ENCODE measurements at regions not wholly inside any gene's neighbourhood (a gene's known extent, or its start where the extent isn't known, plus 50 kb on each side); places are given as distances from the start of the nearest gene placed in this dataset.

DNA sequence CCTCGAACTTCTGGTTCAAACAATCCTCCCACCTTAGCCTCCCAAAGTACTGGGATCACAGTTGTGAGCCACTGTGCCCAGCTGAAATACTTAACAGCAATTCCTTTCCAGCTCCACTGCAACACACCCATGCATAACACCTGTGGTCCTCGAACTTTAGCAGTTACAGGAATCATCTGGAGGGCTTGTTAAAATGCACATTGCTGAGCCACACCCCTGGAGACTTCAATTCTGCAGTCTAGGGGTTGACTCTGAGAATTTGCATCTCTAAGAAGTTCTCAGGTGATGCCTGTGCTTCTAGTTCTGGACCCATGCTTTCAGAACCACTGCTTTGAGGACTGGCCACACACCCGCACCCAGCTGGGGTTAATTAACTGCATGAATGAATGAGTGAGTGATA, 53.1 kb upstream of the UBL3 start:
- intact Hi-C loops (cut with DNase I), result no loop called here
- DNase-seq (ENCODE audit: low spot score), result no peak

DNA sequence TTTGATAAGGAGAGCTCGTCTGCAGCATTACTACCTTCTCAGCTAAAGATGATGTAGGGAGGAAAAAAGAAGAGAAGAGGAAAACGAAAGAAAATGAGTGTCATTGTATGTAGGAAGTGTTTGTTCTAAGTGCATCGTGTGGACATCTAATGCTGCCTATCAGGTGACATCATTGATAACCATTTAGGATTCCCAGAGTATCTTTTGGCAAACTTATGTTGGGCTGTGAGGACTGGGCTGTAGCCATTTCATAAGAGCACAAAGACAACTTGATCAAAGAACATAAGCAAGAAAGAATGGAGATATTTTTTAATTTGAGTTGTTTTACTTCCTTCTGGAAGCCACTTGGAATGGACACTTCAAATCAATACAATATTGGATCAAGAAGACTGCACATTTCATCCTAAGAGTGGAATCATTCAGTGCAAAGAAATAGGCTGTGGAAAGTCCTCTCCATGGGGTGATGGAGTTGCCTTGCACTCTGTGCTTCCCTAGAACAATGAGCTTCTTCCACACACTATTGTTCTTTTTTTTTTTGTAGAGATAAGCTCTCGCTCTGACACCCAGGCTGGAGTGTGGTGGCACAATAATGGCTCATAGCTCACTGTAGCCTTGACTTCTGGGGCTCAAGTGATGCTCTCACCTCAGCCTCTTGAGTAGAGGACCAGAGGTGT, 52.4 kb upstream of the UBL3 start:
- no peak for DNase-seq (ENCODE audit: low spot score)
- intact Hi-C loops (cut with DNase I), result no loop called here

DNA sequence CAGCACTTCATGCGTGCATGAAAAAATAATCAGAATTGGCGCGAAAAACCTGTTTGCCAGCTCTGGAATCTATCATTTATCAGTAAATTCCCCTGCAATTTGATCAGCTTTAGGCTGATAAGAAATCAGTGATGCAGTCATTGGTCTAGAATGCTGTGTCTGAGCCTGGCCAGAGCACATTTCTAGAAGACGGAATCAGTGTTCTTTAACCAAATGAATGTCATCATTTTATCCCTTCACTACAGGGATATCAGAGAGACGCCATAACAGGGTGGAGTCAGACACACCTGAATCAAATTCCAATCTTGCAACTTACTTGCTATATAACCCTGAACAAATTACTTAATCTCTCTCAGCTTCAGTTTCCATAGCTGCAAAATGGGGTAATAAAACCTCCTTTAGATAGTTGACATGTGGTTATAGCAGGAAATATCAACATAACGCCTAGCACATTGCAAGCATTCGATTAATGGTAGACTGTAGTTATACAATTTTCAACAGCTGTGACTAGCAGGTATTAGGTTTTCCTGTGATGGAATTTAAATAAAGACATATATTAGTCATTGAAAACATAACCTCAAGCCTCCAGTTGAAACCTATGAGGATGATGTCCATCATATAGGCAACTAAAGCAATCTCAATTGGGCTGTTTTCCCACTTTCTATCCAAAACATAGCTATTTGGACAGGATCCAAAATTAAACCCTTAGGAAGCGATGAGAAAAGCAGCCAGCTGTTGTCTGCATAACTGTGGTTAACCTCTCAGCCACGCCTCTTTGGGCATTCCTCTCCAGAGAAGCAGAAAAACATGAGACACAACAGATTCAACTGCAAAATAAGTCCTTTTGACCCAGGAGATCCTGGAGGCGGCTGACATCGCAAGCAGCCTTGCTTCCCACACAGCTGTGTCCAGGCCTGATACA, 51.6 kb upstream of the UBL3 start:
- no peak for DNase-seq (ENCODE audit: low spot score)
- intact Hi-C loops (cut with DNase I), result no loop called here
